Glomerular endothelial cell (primary cell): ENCODE measurements at regions not wholly inside any gene's neighbourhood (a gene's known extent, or its start where the extent isn't known, plus 50 kb on each side); places are given as distances from the start of the nearest gene placed in this dataset.
"Not testable (repeated sequence)": the region's sequence is repeated elsewhere in the genome, so short reads cannot be mapped to it uniquely, and the experiment has no call there.

ENCODE experiments used
- DNase-seq: peaks from one replicate; pipeline ENCODE4 v3.0.0-alpha.2; 2011; ENCODE audit warnings: low read depth, low spot score; ENCODE audit errors: extremely low read depth

DNA sequence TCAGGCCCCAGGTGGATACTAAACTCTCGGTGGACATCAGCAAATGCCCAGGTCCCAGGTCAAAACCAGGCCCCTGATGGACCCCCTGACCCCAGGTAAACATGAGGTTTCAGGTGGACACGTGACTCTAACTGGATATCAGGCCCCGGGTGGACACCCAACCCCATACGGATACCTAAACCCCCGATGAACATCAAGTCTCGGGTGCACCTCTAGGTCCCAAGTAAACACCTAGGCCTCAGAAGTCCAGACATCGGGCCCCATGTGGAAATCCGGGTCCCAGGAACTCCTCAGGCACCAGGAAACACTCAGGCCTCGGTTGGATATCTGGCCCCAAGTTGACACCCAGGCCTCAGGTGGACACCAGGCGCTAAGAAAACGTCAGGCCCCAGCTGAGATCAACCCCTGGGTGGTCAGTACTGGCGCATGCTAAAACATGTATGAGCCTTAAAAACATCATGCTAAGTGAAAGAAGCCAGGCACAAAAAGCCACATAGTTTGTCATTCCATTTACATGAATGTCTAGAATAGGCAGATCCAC, 54.4 kb upstream of the SEPTIN5 start:
- DNase-seq = no peak

GRCh38 chr22:19660583-19660982, 53.7 kb upstream of the SEPTIN5 start:
- not testable (repeated sequence) for DNase-seq

GRCh38 chr22:19661156-19661555, 53.1 kb upstream of the SEPTIN5 start:
- DNase-seq = no peak

GRCh38 chr22:19662049-19662684, 52.1 kb upstream of the SEPTIN5 start:
- DNase-seq = not testable (repeated sequence)

DNA sequence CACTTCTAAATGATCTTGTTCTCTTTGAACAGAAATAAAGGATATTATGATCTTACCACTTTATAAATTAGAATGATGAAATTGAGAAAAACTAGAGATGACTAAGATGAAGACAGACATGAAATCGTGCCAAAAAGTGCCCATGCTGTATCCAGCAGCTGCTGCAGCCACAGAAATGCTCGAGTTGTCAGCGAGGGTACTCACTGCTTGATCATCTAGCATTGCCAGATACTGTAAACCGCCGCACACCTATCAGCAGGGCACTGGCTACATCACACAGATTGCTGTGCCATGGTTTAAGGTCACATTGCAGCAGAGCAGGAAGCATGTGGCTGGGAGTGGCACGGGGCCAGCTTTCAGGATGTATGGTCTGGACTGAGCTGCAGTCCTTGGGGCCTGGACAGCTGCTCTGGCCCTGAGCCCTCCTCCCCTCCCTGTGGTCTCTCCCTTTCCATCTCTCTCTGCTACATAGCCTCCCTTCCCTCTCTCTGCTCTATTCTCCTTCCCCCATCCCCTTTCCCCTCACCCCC, 51.0 kb upstream of the SEPTIN5 start:
- DNase-seq = peak; percentile 14

GRCh38 chr22:19663821-19664355, 50.4 kb upstream of the SEPTIN5 start:
- no peak for DNase-seq

DNA sequence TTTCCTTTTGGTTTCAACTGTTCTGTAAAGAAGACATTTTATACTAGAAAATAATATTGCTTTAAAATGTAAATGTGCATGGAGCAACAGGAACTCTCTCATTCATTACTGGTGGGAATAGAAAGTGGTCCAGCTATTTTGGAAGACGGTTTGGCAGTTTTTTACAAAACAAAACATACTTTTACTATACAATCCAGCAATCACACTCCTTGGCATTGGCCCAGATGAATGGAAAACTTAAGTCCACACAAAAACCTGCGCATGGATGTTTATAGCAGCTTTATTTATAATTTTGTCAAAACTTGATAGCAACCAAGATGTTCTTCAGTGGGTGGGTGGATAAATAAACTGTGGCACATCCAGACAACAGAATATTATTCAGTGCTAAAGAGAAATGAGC, 49.9 kb upstream of the SEPTIN5 start:
- DNase-seq = no peak
